ENCODE measurements at regions not wholly inside any gene's neighbourhood (a gene's known extent, or its start where the extent isn't known, plus 50 kb on each side); places are given as distances from the start of the nearest gene placed in this dataset.

- TF ChIP-seq, protein P1, sequence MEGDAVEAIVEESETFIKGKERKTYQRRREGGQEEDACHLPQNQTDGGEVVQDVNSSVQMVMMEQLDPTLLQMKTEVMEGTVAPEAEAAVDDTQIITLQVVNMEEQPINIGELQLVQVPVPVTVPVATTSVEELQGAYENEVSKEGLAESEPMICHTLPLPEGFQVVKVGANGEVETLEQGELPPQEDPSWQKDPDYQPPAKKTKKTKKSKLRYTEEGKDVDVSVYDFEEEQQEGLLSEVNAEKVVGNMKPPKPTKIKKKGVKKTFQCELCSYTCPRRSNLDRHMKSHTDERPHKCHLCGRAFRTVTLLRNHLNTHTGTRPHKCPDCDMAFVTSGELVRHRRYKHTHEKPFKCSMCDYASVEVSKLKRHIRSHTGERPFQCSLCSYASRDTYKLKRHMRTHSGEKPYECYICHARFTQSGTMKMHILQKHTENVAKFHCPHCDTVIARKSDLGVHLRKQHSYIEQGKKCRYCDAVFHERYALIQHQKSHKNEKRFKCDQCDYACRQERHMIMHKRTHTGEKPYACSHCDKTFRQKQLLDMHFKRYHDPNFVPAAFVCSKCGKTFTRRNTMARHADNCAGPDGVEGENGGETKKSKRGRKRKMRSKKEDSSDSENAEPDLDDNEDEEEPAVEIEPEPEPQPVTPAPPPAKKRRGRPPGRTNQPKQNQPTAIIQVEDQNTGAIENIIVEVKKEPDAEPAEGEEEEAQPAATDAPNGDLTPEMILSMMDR (IDR thresholded peaks at IDR 0.05): no peak
- TF ChIP-seq POLR2AphosphoS5 (IDR thresholded peaks at IDR 0.05; ENCODE audit: low read depth, low read length): no peak
- TF ChIP-seq TCF7L2 (IDR thresholded peaks at IDR 0.05; ENCODE audit: low read depth, low read length): no peak
- no peak for TF ChIP-seq REST (IDR thresholded peaks at IDR 0.05; ENCODE audit: insufficient read depth in 1 of 2, low read depth in 2 of 2, low read length in 1 of 2)
Observed at GRCh38 chr20:60750909-60751308, 501.2 kb upstream of the CDH4 start.

Data from Panc1 (cell line).